A673 (cell line): ENCODE measurements at regions not wholly inside any gene's neighbourhood (a gene's known extent, or its start where the extent isn't known, plus 50 kb on each side); places are given as distances from the start of the nearest gene placed in this dataset.

Experiments
- BruUV-seq: library from RNA; stranded (reverse); fragments of 400-500 nt; replicated peaks from 2 replicates; lab custom pipeline; 2021; lab: Mats Ljungman, UMichigan
- CTCF ChIA-PET: fragments of 300-600 bp; sonication (Branson Sonifier 250); formaldehyde crosslinking; loops from one replicate; lab custom pipeline; 2022; ENCODE audit warnings: antibody characterized with exemption; lab: Charles Lee
- POLR2A ChIA-PET: fragments of 300-600 bp; sonication (Branson Sonifier 250); formaldehyde crosslinking; loops from one replicate; lab custom pipeline; 2022; ENCODE audit warnings: antibody characterized with exemption; ENCODE audit not compliant: low non-redundant PET; lab: Charles Lee
- DNase-seq: peaks from one replicate; pipeline ENCODE4 v3.0.0-alpha.2; 2015; ENCODE audit warnings: low spot score
- H3K27ac ChIP-seq: fragments of 200-600 bp; sonication (generic); 2 replicates; pipeline ENCODE4 v1.5.1; 2016; ENCODE audit warnings: mixed run types, low read depth, mild to moderate bottlenecking, mixed read lengths, antibody characterized with exemption, low read length; ENCODE audit not compliant: poor library complexity, severe bottlenecking
- H3K27me3 ChIP-seq: fragments of 200-600 bp; sonication (generic); replicated peaks from 2 replicates; pipeline ENCODE4 v1.6.1; 2017; ENCODE audit warnings: mixed run types, low read depth, mild to moderate bottlenecking, mixed read lengths, antibody characterized with exemption, low read length; ENCODE audit not compliant: insufficient read depth, poor library complexity
- H3K36me3 ChIP-seq: fragments of 200-600 bp; sonication (generic); 2 replicates; pipeline ENCODE4 v1.6.1; 2016; ENCODE audit warnings: mixed run types, mild to moderate bottlenecking, mixed read lengths, antibody characterized with exemption, low read length; ENCODE audit not compliant: insufficient read depth, poor library complexity, severe bottlenecking
- H3K4me1 ChIP-seq: fragments of 200-600 bp; sonication (generic); 2 replicates; pipeline ENCODE4 v1.6.1; 2017; ENCODE audit warnings: mixed run types, mild to moderate bottlenecking, mixed read lengths, antibody characterized with exemption, low read length; ENCODE audit not compliant: insufficient read depth, poor library complexity, severe bottlenecking
- H3K4me3 ChIP-seq: fragments of 200-600 bp; sonication (generic); 2 replicates; pipeline ENCODE4 v1.5.1; 2016; ENCODE audit warnings: low read depth, mixed run types, mild to moderate bottlenecking, mixed read lengths, low read length; ENCODE audit not compliant: poor library complexity, severe bottlenecking
- H3K9me3 ChIP-seq: fragments of 200-600 bp; sonication (generic); 2 replicates; pipeline ENCODE4 v1.6.1; 2016; ENCODE audit warnings: mixed run types, low read depth, mild to moderate bottlenecking, mixed read lengths, antibody characterized with exemption, low read length; ENCODE audit not compliant: poor library complexity, severe bottlenecking
- EZH2 ChIP-seq: fragments of 200-600 bp; sonication (generic); IDR thresholded peaks from 2 replicates; pipeline ENCODE4 v1.6.1; 2017; ENCODE audit warnings: borderline replicate concordance, low read depth, mild to moderate bottlenecking, mixed read lengths, antibody characterized with exemption, low read length; ENCODE audit not compliant: poor library complexity, severe bottlenecking
- intact Hi-C: fragments of 100-400 bp; cut with micrococcal nuclease; formaldehyde crosslinking; loops from one replicate; pipeline ENCODE4 v1.10.0; 2022; ENCODE audit not compliant: unreplicated experiment
- TF ChIP-seq, protein P1 (sequence below): fragments of 300-800, 200-600 bp; sonication (generic); conservative IDR thresholded peaks from 2 replicates; pipeline ENCODE4 v1.5.1; 2017; ENCODE audit warnings: low read depth, mild to moderate bottlenecking, antibody characterized with exemption, low read length, moderate library complexity, mixed read lengths

DNA sequence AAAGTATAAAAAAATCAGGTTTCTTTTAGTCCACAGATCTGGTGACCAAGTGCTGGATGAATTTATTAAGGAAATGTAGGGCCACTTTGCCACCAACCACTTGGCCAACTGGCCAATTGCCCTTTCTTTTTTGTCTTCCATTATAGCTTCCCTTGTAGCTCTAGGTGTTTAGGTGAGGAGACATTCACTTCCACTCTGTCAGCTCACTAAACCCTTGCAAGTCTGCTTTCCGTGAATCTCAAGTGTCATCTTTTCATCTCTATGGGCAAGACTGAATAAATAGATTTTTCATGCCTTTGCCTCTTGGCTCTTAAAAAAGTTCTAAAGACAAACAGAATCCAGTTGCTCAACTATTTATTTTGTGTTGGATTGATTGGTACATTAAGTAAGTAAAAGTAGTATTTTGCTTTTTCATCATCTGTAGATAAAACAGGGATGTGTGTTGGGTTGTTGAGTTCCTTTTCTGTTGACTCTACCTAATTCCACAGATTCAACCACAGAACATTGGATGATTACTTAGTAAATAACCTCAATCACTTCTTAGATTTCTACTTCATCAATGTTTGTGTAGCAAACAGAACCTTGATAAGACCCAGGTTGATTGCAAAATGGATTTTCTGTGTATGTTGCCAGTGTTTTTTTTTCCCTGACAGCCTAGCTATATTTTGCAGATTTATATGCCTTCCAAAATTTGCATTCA lies 68.1 kb upstream of the GRXCR1 start:
- intact Hi-C loops: no loop called here
- H3K4me3 ChIP-seq: no peak overlapping the region
- no peaks in the 10 kb centered on the region for H3K27me3 ChIP-seq
- H3K36me3 ChIP-seq: no peaks in the 10 kb centered on the region
- CTCF ChIA-PET: no interaction called here
- H3K4me1 ChIP-seq: no peaks in the 10 kb centered on the region
- no peak overlapping the region for H3K27ac ChIP-seq
- H3K9me3 ChIP-seq: peaks cover 3% of the 10 kb centered on the region
- POLR2A ChIA-PET: no interaction called here
- BruUV-seq: no TSS peak
- TF ChIP-seq, protein P1, sequence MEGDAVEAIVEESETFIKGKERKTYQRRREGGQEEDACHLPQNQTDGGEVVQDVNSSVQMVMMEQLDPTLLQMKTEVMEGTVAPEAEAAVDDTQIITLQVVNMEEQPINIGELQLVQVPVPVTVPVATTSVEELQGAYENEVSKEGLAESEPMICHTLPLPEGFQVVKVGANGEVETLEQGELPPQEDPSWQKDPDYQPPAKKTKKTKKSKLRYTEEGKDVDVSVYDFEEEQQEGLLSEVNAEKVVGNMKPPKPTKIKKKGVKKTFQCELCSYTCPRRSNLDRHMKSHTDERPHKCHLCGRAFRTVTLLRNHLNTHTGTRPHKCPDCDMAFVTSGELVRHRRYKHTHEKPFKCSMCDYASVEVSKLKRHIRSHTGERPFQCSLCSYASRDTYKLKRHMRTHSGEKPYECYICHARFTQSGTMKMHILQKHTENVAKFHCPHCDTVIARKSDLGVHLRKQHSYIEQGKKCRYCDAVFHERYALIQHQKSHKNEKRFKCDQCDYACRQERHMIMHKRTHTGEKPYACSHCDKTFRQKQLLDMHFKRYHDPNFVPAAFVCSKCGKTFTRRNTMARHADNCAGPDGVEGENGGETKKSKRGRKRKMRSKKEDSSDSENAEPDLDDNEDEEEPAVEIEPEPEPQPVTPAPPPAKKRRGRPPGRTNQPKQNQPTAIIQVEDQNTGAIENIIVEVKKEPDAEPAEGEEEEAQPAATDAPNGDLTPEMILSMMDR: no peak
- no peak for TF ChIP-seq EZH2
- DNase-seq: no peak

DNA sequence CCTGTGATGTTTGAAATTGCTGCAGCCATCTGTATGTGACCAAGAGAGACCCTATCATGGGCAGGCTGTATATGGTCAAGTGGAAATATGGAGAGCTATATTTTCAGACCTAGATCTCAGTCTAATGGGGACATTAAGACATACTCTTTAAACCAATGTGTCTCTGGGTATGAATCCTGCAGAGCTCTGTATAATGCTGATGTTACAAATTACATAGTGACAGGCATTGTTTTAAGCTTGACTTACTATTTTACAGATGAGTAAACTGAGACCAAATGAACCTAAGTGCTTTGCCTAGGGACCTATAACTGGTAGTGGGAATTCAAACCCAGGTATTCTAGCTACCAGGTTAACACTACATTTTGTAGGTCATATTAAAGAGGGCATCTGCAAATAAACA lies 71.3 kb upstream of the GRXCR1 start:
- ChIA-PET CTCF (no interaction called here), POLR2A (no interaction called here)
- DNase-seq: no peak
- Histone ChIP-seq H3K27ac (no peak overlapping the region), H3K27me3 (no peaks in the 10 kb centered on the region), H3K4me1 (no peaks in the 10 kb centered on the region), H3K9me3 (no peaks in the 10 kb centered on the region), H3K36me3 (no peaks in the 10 kb centered on the region), H3K4me3 (no peak overlapping the region)
- no peak for TF ChIP-seq EZH2
- no TSS peak for BruUV-seq
- intact Hi-C loops: no loop called here

DNA sequence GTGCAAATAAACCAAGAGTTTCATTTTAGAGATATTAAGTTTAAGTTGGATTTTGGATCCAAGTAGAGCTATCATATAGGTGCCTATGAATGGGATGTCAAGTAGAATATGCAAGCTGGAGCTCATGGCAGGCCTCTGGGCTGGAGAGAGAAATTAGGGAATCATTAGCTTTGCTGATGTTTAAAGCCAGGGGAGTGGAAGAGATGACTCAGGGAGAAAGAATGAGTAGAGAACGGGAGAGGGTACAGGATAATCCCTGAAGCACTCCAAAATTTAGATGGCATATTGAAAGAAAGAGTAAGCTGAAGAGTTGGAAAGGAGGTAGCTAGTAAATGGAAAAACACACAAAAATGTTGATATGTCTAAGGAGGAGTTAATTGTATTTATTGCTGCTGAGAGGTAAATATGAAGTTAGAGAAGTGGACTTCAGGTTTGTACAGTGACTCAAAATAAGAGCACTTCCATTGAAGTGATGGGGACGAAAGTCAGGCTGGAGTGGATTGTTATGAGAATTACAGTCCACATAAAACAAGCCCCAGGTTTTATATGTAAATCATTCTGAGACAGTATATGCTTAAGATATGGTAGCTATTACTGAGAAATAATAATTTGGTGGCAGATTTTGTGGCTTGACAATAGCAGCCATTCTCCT lies 72.5 kb upstream of the GRXCR1 start:
- Histone ChIP-seq H3K27me3 (no peaks in the 10 kb centered on the region), H3K4me3 (no peak overlapping the region), H3K36me3 (no peaks in the 10 kb centered on the region), H3K27ac (no peak overlapping the region), H3K9me3 (no peaks in the 10 kb centered on the region), H3K4me1 (no peaks in the 10 kb centered on the region)
- TF ChIP-seq EZH2: no peak
- TF ChIP-seq, protein P1: no peak
- CTCF ChIA-PET: no interaction called here
- BruUV-seq: no TSS peak
- POLR2A ChIA-PET: no interaction called here
- no peak for DNase-seq
- intact Hi-C loops: no loop called here

DNA sequence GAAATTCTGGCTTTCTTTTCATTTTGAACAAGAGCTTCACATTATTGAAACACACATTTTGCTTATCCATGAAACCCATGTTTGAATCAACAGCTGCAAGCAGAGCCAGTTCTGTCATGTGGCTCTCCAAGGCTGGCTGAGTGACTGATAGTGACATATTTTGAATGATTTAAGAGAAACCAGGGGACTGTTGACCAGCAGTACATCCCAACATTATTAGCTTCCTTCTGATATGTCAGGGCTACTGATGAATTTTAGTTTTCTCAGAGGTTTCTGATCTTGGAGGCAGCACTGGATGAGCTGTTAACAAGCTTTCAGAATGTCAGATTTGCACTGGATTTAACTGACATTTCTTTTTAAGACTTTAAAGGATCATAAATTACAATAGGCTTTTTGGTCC lies 74.6 kb upstream of the GRXCR1 start:
- Histone ChIP-seq H3K27ac (no peak overlapping the region), H3K36me3 (no peaks in the 10 kb centered on the region)
- BruUV-seq: no TSS peak

More for the DNA sequence above, 74.6 kb upstream of the GRXCR1 start:
- intact Hi-C loops: no loop called here
- ChIA-PET CTCF (no interaction called here), POLR2A (no interaction called here)
- Histone ChIP-seq H3K27me3 (no peaks in the 10 kb centered on the region), H3K4me1 (no peaks in the 10 kb centered on the region), H3K4me3 (no peak overlapping the region), H3K9me3 (no peaks in the 10 kb centered on the region)
- TF ChIP-seq, protein P1: no peak
- TF ChIP-seq EZH2: no peak
- DNase-seq: no peak
